Skeletal muscle tissue (tissue), 3 donors: ENCODE measurements at regions not wholly inside any gene's neighbourhood (a gene's known extent, or its start where the extent isn't known, plus 50 kb on each side); places are given as distances from the start of the nearest gene placed in this dataset.

Source experiments
- H3K27ac ChIP-seq: one replicate; pipeline ENCODE4 v1.7.0; 2013; ENCODE audit warnings: mild to moderate bottlenecking, low read depth, low read length, inconsistent platforms
- H3K27me3 ChIP-seq, 3 donors: one replicate each; pipeline ENCODE4 v1.7.0; 2013; ENCODE audit warnings: low read length in 3 of 3; ENCODE audit not compliant: control insufficient read depth in 3 of 3, insufficient read depth in 3 of 3
- H3K36me3 ChIP-seq, 3 donors: one replicate each; pipeline ENCODE4 v1.7.0; 2013; ENCODE audit warnings: low read length in 3 of 3; ENCODE audit not compliant: control insufficient read depth in 3 of 3, insufficient read depth in 3 of 3
- H3K4me1 ChIP-seq, 3 donors: one replicate each; pipeline ENCODE4 v1.7.0; 2013; ENCODE audit warnings: low read length in 3 of 3, mild to moderate bottlenecking in 3 of 3; ENCODE audit not compliant: control insufficient read depth in 3 of 3, insufficient read depth in 3 of 3
- H3K4me3 ChIP-seq, 3 donors: one replicate each; pipeline ENCODE4 v1.7.0; 2013; ENCODE audit warnings: low read length in 3 of 3
- H3K9ac ChIP-seq, 3 donors: one replicate each; pipeline ENCODE4 v1.7.0; 2013; ENCODE audit warnings: low read length in 3 of 3, mild to moderate bottlenecking in 3 of 3, moderate library complexity in 2 of 3, low read depth in 1 of 3
- H3K9me3 ChIP-seq, 3 donors: one replicate each; pipeline ENCODE4 v1.7.0; 2013; ENCODE audit warnings: low read length in 3 of 3; ENCODE audit not compliant: control insufficient read depth in 3 of 3
- donor health status: Osteomylitis.

DNA sequence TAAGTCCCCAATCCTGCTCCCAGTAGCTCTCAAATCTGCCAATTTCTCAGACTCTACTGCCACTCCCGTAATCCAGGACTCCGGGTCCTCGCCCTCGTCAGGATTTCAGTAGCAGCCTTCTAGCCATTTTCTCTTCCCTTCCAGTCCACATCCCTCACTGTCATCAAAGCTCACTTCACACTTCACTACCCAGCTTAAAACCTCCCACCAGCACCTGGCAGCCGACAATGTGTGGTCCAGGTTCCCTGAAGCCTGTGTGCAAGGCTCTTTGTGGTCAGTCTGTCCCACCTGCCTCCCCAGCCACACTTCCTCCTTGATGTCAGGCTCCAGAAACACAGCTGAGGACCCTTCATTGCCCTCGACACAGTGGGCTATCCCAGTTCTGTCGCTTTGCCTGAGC is 304.5 kb upstream of the ROPN1 start:
- no peak overlapping the region for H3K4me3 ChIP-seq
- H3K4me1 ChIP-seq = peaks cover 0 to 4% (median 3%) of the 10 kb centered on the region in 3 donors
- H3K27ac ChIP-seq = no peak overlapping the region
- no peaks in the 10 kb centered on the region for H3K36me3 ChIP-seq
- no peaks in the 10 kb centered on the region for H3K27me3 ChIP-seq
- no peaks in the 10 kb centered on the region for H3K9me3 ChIP-seq
- no peak overlapping the region for H3K9ac ChIP-seq

DNA sequence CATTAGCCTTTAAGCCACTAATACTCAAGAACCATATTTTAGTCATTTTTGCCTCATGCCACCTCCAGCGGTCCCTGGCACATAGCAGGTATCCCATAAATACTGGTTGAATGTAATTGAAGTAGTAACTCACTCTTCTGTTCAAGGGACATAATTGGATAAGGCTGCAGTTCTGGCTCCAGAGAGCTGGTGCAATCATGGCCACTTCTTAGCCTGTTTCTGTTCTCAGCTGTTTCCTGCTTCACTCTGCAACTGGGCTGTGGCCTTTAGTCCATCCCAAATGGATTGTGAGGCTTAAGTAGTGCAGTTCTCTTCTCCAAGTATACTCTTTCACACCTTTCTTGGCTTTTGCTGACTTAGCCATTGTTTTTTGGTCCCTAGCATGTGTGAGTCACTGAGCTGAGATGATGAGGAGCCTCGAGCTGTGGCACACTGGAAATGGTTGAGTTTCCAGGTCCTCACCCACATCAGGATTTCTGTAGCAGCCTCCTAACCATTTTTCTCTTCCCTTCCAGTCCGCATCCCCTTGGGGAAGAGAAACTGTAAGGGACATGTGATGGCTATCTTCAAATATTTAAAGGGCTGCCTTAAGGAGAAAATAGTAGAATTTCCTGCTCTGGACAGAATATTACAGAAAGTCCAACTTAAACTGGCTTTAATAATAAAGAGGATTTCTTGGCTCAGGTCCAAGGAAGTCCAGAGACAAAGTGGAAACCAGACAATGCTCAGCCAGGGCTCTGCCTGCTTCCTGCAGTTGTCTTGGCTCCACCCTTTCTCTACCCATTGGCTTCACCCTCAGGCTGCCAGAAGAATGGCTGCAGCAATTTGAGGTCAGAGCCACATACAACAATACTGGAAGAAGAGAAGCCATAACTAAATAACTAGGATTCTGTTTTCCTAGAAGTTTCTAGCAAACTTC is 305.4 kb upstream of the ROPN1 start:
- Histone ChIP-seq H3K27ac (no peak overlapping the region), H3K36me3 (no peaks in the 10 kb centered on the region), H3K4me3 (no peak overlapping the region), H3K9me3 (no peaks in the 10 kb centered on the region), H3K27me3 (no peaks in the 10 kb centered on the region), H3K4me1 (peaks cover 0 to 4% (median 3%) of the 10 kb centered on the region in 3 donors), H3K9ac (no peak overlapping the region)

DNA sequence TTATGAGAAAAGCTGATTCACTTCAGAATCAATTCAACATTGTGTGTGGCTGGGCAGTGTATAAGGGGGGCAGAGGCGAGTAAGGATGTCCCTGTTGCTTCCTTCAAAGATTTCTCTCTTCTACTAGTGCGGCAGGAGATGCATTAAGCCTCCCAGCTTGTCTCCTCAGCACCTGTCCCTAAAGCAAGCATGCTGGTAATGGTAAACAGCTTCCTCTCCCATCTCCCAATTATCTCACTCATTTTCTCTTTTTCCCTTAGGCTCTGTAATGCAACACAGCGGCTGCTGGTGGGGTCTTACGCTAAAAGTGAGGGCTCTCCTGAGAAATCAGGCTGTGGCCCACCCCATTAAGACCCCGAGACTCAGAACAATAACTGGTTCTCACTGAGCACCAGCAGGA is 306.4 kb upstream of the ROPN1 start:
- Histone ChIP-seq H3K4me3 (no peak overlapping the region), H3K9ac (no peak overlapping the region), H3K27ac (no peak overlapping the region), H3K27me3 (no peaks in the 10 kb centered on the region), H3K36me3 (no peaks in the 10 kb centered on the region), H3K4me1 (peaks cover 0 to 4% (median 3%) of the 10 kb centered on the region in 3 donors), H3K9me3 (no peaks in the 10 kb centered on the region)

GRCh38 chr3:124298951-124299350 is 307.0 kb upstream of the ROPN1 start:
- no peaks in the 10 kb centered on the region for H3K27me3 ChIP-seq
- no peak overlapping the region for H3K9ac ChIP-seq
- peaks cover 0 to 4% (median 3%) of the 10 kb centered on the region in 3 donors for H3K4me1 ChIP-seq
- no peaks in the 10 kb centered on the region for H3K9me3 ChIP-seq
- H3K4me3 ChIP-seq = no peak overlapping the region
- no peaks in the 10 kb centered on the region for H3K36me3 ChIP-seq
- no peak overlapping the region for H3K27ac ChIP-seq

DNA sequence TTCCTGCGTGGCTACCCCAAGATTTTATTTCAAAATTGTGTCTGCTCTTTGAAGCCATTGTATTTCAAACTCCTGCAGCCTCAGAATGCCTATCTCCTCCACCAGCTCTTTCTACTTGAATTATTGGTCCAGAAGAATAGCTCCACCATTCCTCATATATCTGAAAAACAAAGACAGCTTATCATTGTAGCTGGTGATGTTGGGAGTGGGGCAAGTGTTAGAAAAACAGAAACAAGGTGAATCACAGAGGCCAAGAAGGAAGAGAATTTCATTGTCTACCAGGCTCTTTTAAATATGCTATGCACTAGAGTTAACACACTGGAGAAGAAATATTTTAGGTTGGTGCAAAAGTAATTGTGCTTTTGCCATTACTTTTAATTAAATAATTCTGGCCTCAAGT is 307.9 kb upstream of the ROPN1 start:
- H3K4me1 ChIP-seq = peaks cover 0 to 4% (median 3%) of the 10 kb centered on the region in 3 donors
- H3K9ac ChIP-seq = no peak overlapping the region
- no peaks in the 10 kb centered on the region for H3K9me3 ChIP-seq

DNA sequence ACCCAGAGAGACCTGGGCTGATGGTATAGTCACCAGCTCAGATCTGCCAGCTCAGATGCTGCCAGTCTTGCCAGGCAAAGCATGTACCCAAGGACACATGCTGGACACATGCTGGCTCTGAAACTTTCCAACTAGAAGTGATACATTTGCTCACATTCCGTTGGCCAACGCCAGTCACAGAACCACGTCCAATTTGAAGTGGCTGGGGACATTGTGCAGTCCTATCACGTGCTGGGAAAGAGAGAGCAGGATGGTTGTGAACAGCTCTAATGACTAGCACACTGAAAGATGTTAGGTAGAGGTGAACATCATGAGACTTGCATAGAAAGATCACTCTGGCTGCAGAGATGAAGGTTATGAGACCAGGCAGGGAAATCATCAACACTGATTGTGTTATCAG is 308.5 kb upstream of the ROPN1 start:
- no peak overlapping the region for H3K27ac ChIP-seq
- H3K36me3 ChIP-seq = no peaks in the 10 kb centered on the region
- H3K27me3 ChIP-seq = no peaks in the 10 kb centered on the region
- no peak overlapping the region for H3K9ac ChIP-seq
- no peak overlapping the region for H3K4me3 ChIP-seq
- peaks cover 0 to 4% (median 3%) of the 10 kb centered on the region in 3 donors for H3K4me1 ChIP-seq
- no peaks in the 10 kb centered on the region for H3K9me3 ChIP-seq

More for the DNA sequence above, 307.9 kb upstream of the ROPN1 start:
- no peaks in the 10 kb centered on the region for H3K36me3 ChIP-seq
- H3K27me3 ChIP-seq = no peaks in the 10 kb centered on the region
- no peak overlapping the region for H3K27ac ChIP-seq
- H3K4me3 ChIP-seq = no peak overlapping the region

GRCh38 chr3:124303305-124303910 is 311.5 kb upstream of the ROPN1 start:
- Histone ChIP-seq H3K9ac (no peak overlapping the region), H3K4me1 (peaks cover 0 to 3% (median 0%) of the 10 kb centered on the region in 3 donors), H3K27me3 (no peaks in the 10 kb centered on the region), H3K9me3 (no peaks in the 10 kb centered on the region), H3K36me3 (no peaks in the 10 kb centered on the region), H3K4me3 (no peak overlapping the region), H3K27ac (no peak overlapping the region)

- H3K9ac ChIP-seq = no peak overlapping the region
- no peak overlapping the region for H3K4me3 ChIP-seq
- H3K27ac ChIP-seq = no peak overlapping the region
- H3K36me3 ChIP-seq = no peaks in the 10 kb centered on the region
- H3K9me3 ChIP-seq = no peaks in the 10 kb centered on the region
- no peaks in the 10 kb centered on the region for H3K4me1 ChIP-seq
- H3K27me3 ChIP-seq = no peaks in the 10 kb centered on the region
Measured at GRCh38 chr3:124306665-124307064, 314.7 kb upstream of the ROPN1 start.

DNA sequence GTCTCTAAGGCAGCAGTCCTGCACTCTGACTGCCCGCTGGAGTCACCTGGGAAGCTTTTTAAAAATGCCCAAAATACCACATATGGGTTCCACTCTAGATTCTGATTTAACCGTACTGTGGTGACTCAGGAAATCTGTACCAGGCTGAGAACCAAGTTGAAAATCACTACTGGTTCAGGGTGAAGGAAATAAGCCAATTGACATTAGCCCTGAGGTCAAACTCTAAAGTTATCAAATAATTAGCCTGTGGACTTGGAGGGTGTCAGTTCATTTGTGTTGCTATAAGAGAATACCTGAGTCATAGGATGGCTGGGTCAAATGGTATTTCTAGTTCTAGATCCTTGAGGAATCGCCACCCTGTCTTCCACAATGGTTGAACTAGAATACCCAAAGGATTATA is 321.7 kb upstream of the ROPN1 start:
- Histone ChIP-seq H3K27me3 (no peaks in the 10 kb centered on the region), H3K27ac (no peak overlapping the region)

More for the DNA sequence above, 321.7 kb upstream of the ROPN1 start:
- H3K4me3 ChIP-seq = no peak overlapping the region
- H3K9ac ChIP-seq = no peak overlapping the region
- no peaks in the 10 kb centered on the region for H3K36me3 ChIP-seq
- no peaks in the 10 kb centered on the region for H3K4me1 ChIP-seq
- H3K9me3 ChIP-seq = no peaks in the 10 kb centered on the region
